ENCODE measurements at regions not wholly inside any gene's neighbourhood (a gene's known extent, or its start where the extent isn't known, plus 50 kb on each side); places are given as distances from the start of the nearest gene placed in this dataset.
"Not testable (repeated sequence)": the region's sequence is repeated elsewhere in the genome, so short reads cannot be mapped to it uniquely, and the experiment has no call there.

DNA sequence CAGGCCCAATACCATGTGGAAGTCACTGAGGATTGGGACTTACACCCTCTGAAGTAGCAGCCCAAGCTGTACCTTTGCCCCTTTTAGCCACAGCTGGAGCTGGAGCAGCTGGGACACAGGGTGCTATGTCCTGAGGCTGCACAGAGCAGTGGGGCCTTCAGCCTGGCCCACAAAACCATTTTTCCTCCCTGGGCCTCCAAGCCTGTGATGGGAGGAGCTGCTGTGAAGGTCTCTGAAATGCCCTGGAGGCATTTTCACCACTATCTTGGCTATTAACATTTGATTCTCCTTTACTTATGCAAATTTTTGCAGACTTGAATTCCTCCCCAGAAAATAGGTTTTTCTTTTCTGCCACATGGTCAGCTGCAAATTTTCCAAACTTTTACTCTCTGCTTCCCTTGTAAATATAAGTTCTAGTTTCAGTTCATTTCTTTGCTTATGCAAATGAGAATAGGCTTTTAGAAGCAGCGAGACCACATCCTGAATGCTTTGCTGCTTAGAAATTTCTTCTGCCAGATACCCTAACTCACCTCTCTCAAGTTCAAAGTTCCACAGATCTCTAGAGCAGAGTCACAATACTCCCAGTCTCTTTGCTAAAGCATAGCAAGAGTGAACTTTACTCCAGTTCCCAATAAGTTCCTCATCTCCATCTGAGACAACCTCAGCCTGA, 213.8 kb upstream of the MGAT5 start:
- H3K36me3 ChIP-seq = no peaks in the 10 kb centered on the region
- DNase-seq = no peak
- no peaks in the 10 kb centered on the region for H3K4me1 ChIP-seq
- TF ChIP-seq POLR2AphosphoS5 (IDR thresholded peaks at IDR 0.05) (no peak), EP300 (IDR thresholded peaks at IDR 0.05) (no peak), POLR2A (IDR thresholded peaks at IDR 0.05) (no peak)
- TF ChIP-seq, protein P1, sequence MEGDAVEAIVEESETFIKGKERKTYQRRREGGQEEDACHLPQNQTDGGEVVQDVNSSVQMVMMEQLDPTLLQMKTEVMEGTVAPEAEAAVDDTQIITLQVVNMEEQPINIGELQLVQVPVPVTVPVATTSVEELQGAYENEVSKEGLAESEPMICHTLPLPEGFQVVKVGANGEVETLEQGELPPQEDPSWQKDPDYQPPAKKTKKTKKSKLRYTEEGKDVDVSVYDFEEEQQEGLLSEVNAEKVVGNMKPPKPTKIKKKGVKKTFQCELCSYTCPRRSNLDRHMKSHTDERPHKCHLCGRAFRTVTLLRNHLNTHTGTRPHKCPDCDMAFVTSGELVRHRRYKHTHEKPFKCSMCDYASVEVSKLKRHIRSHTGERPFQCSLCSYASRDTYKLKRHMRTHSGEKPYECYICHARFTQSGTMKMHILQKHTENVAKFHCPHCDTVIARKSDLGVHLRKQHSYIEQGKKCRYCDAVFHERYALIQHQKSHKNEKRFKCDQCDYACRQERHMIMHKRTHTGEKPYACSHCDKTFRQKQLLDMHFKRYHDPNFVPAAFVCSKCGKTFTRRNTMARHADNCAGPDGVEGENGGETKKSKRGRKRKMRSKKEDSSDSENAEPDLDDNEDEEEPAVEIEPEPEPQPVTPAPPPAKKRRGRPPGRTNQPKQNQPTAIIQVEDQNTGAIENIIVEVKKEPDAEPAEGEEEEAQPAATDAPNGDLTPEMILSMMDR (IDR thresholded peaks at IDR 0.05) = no peak
- WGBS, 2 donors = 63 to 84% methylated on average over 1 of the region's 1 CpG
- H3K9me3 ChIP-seq = peaks cover 0 to 1% (median 0%) of the 10 kb centered on the region in 4 donors
- no peaks in the 10 kb centered on the region for H3K27me3 ChIP-seq
- intact Hi-C loops (cut with DNase I) = no loop called here
- no peak overlapping the region for H3K4me3 ChIP-seq
- H3K27ac ChIP-seq = no peak overlapping the region

DNA sequence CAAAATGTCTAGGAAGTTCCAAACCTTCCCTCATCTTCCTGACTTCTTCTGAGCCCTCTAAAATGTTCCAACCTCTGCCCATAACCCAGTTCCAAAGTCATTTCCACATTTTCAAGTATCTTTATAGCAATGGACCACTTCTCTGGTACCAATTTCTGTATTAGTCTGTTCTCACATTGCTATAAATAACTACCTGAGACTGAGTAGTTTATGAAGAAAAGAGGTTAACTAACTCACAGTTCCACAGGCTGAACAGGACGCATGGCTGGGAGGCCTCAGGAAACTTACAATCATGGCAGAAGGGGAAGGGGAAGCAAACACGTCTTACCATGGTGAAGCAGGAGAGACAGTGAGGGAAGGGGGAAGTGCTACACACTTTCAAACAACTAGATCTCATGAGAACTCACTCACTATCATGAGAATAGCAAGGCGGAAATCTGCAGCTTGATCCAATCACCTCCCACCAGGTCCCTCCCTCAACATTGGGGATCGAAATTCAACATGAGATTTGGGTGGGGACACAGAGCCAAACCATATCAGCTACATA, 213.2 kb upstream of the MGAT5 start:
- H3K27ac ChIP-seq; DNase-seq; H3K9me3 ChIP-seq; H3K4me1 ChIP-seq; intact Hi-C loops (cut with DNase I); H3K36me3 ChIP-seq; H3K27me3 ChIP-seq; H3K4me3 ChIP-seq: not testable (repeated sequence)
- WGBS, 2 donors = 68 to 83% methylated on average over 4 of the region's 4 CpGs

DNA sequence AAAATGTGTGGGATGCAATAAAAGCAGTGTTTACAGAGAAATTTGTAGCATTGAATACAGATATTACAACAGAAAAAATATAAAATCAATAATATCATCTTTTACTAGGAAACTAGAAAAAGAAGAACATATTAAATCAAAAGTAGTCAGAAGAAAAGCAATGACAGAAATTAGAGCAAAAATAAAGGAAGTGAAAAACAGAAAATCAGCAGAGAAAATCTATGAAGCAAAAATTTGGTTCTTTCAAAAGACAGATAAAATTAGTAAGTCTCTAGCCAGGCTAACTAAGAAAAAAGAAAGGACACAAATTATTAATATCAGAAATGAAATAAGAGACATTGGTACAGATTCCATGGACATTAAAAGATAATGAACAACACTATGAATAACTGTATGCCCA, 212.0 kb upstream of the MGAT5 start:
- no peaks in the 10 kb centered on the region for H3K36me3 ChIP-seq
- intact Hi-C loops (cut with DNase I) = no loop called here
- no peak for DNase-seq
- H3K27ac ChIP-seq = no peak overlapping the region
- H3K9me3 ChIP-seq = peaks cover 0 to 2% (median 0%) of the 10 kb centered on the region in 4 donors
- H3K4me1 ChIP-seq = no peaks in the 10 kb centered on the region
- H3K27me3 ChIP-seq = no peaks in the 10 kb centered on the region
- H3K4me3 ChIP-seq = no peak overlapping the region
- TF ChIP-seq, protein P1 (IDR thresholded peaks at IDR 0.05) = no peak
- TF ChIP-seq POLR2AphosphoS5 (IDR thresholded peaks at IDR 0.05) (no peak), POLR2A (IDR thresholded peaks at IDR 0.05) (no peak), EP300 (IDR thresholded peaks at IDR 0.05) (no peak)

DNA sequence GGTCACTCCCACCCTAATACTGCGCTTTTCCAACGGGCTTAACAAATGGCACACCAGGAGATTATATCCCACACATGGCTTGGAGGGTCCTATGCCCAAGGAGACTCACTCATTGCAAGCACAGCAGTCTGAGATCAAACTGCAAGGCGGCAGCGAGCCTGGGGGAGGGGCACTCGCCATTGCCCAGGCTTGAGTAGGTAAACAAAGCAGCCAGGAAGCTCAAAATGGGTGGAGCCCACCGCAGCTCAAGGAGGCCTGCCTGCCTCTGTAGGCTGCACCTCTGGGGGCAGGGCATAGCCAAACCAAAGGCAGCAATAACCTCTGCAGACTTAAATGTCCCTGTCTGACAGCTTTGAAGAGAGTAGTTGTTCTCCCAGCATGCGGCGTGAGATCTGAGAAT, 210.8 kb upstream of the MGAT5 start:
- intact Hi-C loops (cut with DNase I); H3K9me3 ChIP-seq; H3K4me1 ChIP-seq; DNase-seq; H3K36me3 ChIP-seq; H3K4me3 ChIP-seq; H3K27me3 ChIP-seq; H3K27ac ChIP-seq: not testable (repeated sequence)
- 83 to 86% methylated on average over 8 of the region's 8 CpGs for WGBS, 2 donors

DNA sequence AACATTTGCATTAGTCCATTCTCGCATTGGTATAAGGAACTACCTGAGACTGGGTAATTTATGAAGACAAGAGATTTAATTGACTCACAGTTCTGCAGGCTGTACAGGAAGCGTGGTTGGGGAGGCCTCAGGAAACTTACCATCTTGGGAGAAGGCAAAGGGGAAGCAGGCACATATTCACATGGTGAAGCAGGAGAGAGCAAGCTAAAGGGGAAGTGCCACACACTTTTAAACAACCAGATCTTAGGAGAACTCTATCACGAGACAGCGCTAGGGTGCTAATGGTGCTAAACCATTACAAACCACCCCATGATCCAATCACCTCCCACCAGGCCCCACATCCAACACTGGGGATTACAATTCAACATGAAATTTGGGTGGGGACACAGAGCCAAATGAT, 201.7 kb upstream of the MGAT5 start:
- no peak for DNase-seq
- Histone ChIP-seq H3K27me3 (no peaks in the 10 kb centered on the region), H3K4me3 (no peak overlapping the region), H3K36me3 (no peaks in the 10 kb centered on the region), H3K9me3 (peaks cover 0 to 2% (median 0%) of the 10 kb centered on the region in 4 donors), H3K27ac (no peak overlapping the region), H3K4me1 (no peaks in the 10 kb centered on the region)
- intact Hi-C loops (cut with DNase I) = no loop called here
- TF ChIP-seq, protein P1 (IDR thresholded peaks at IDR 0.05) = no peak
- no peak for TF ChIP-seq POLR2AphosphoS5 (IDR thresholded peaks at IDR 0.05)
- no peak for TF ChIP-seq POLR2A (IDR thresholded peaks at IDR 0.05)
- no peak for TF ChIP-seq EP300 (IDR thresholded peaks at IDR 0.05)
- WGBS, 2 donors = 74 to 87% methylated on average over 4 of the region's 4 CpGs

DNA sequence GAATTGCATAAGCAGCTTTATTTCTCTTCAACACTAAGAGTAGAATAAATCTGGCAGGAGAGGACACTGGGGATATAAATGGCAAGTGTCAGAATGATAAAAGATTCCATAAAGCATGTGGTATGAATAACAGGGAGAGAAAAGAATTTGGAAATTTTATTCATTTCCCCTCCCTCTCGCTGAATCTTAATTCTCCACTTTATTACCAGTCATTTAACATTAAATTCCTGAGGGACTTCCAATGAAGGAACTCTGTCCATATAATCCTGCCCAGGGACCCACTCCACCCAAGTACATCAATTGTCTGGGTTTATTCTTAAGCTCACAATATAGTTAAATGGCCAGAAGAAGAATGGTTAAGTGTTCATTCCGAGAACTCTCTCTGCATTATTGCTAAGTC, 197.7 kb upstream of the MGAT5 start:
- intact Hi-C loops (cut with DNase I) = no loop called here

DNA sequence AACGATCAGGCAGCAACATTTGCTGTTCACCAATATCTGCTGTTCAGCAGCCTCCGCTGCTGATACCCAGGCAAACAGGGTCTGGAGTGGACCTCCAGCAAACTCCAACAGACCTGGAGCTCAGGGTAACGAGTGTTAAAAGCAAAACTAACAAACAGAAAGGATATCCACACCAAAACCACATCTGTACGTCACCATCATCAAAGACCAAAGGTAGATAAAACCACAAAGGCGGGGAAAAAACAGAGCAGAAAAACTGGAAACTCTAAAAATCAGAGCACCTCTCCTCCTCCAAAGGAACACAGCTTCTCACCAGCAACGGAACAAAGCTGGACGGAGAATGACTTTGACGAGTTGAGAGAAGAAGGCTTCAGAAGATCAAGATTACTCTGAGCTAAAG, 192.8 kb upstream of the MGAT5 start:
- H3K4me1 ChIP-seq; H3K27ac ChIP-seq; DNase-seq; intact Hi-C loops (cut with DNase I); H3K27me3 ChIP-seq; H3K36me3 ChIP-seq; H3K4me3 ChIP-seq; H3K9me3 ChIP-seq: not testable (repeated sequence)
- WGBS, 2 donors = 78 to 81% methylated on average over 8 of the region's 8 CpGs

More for the DNA sequence above, 197.7 kb upstream of the MGAT5 start:
- 84 to 87% methylated on average over 2 of the region's 2 CpGs for WGBS, 2 donors
- no peak for DNase-seq
- TF ChIP-seq, protein P1 (IDR thresholded peaks at IDR 0.05) = no peak
- no peak for TF ChIP-seq EP300 (IDR thresholded peaks at IDR 0.05)
- TF ChIP-seq POLR2A (IDR thresholded peaks at IDR 0.05) = no peak
- TF ChIP-seq POLR2AphosphoS5 (IDR thresholded peaks at IDR 0.05) = no peak
- Histone ChIP-seq H3K4me3 (no peak overlapping the region), H3K9me3 (peaks cover 0 to 2% (median 0%) of the 10 kb centered on the region in 4 donors), H3K36me3 (no peaks in the 10 kb centered on the region), H3K27me3 (no peaks in the 10 kb centered on the region), H3K27ac (no peak overlapping the region), H3K4me1 (no peaks in the 10 kb centered on the region)

DNA sequence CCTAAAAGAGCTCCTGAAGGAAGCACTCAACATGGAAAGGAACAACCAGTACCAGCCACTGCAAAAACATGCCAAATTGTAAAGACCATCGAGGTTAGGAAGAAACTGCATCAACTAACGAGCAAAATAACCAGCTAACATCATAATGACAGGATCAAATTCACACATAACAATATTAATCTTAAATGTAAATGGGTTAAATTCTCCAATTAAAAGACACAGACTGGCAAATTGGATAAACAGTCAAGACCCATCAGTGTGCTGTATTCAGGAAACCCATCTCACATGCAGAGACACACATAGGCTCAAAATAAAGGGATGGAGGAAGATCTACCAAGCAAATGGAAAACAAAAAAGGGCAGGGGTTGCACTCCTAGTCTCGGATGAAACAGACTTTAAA, 191.6 kb upstream of the MGAT5 start:
- H3K9me3 ChIP-seq; H3K27ac ChIP-seq; DNase-seq; H3K4me3 ChIP-seq; intact Hi-C loops (cut with DNase I); H3K36me3 ChIP-seq; H3K4me1 ChIP-seq; H3K27me3 ChIP-seq: not testable (repeated sequence)
- 61 to 78% methylated on average over 3 of the region's 3 CpGs for WGBS, 2 donors
